Nephron (organoid): ENCODE measurements at regions not wholly inside any gene's neighbourhood (a gene's known extent, or its start where the extent isn't known, plus 50 kb on each side); places are given as distances from the start of the nearest gene placed in this dataset.

Source experiments
- H3K27ac Mint-ChIP-seq, 3 experiments: 2 replicates each; pipeline ENCODE4 v1.8.0; 2020; ENCODE audit warnings: mixed read lengths in 3 of 3, mild to moderate bottlenecking in 2 of 3, moderate library complexity in 1 of 3
- H3K27me3 Mint-ChIP-seq: 2 replicates; pipeline ENCODE4 v1.8.0; 2021; ENCODE audit warnings: low read depth, mild to moderate bottlenecking, moderate library complexity, mixed read lengths
- H3K36me3 Mint-ChIP-seq: 2 replicates; pipeline ENCODE4 v1.8.0; 2020; ENCODE audit warnings: low read depth, mixed read lengths
- H3K4me1 Mint-ChIP-seq: 2 replicates; pipeline ENCODE4 v1.8.0; 2020; ENCODE audit warnings: mixed read lengths
- H3K4me3 Mint-ChIP-seq, 3 experiments: 2 replicates each; pipeline ENCODE4 v1.8.0; 2020; ENCODE audit warnings: mild to moderate bottlenecking in 3 of 3, mixed read lengths in 3 of 3, moderate library complexity in 2 of 3
- H3K9me3 Mint-ChIP-seq: 2 replicates; pipeline ENCODE4 v1.8.0; 2020; ENCODE audit warnings: mixed read lengths
- TF ChIP-seq, protein P1 (sequence below), 3 experiments: fragments of 200-600 bp; sonication (generic); IDR thresholded peaks; one replicate each; pipeline ENCODE4 v1.5.0; 2021; ENCODE audit warnings: antibody characterized with exemption in 3 of 3; ENCODE audit not compliant: unreplicated experiment in 3 of 3

DNA sequence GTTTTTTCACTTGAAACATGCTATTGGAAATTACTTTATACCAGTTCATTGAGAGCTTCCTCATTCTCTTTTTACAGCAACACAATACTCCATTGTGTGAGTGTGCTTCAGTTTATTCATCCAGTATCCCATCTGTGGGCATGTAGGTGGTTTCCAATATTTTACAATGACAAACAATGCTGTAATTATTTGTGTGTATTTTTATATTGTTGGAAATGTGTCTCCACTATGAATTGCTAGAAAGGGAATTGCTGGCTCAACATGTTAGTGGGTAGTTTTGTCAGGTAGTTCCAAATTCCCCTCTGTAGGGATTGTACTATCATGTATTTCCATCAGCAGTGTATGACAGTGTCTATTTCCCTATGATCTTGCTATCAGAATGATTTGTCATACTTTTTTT lies 65.8 kb upstream of the MAGI1 start:
- H3K4me3 Mint-ChIP-seq, result no peak overlapping the region
- H3K9me3 Mint-ChIP-seq, result no peaks in the 10 kb centered on the region
- peaks cover 5% of the 10 kb centered on the region for H3K27me3 Mint-ChIP-seq
- TF ChIP-seq, protein P1, sequence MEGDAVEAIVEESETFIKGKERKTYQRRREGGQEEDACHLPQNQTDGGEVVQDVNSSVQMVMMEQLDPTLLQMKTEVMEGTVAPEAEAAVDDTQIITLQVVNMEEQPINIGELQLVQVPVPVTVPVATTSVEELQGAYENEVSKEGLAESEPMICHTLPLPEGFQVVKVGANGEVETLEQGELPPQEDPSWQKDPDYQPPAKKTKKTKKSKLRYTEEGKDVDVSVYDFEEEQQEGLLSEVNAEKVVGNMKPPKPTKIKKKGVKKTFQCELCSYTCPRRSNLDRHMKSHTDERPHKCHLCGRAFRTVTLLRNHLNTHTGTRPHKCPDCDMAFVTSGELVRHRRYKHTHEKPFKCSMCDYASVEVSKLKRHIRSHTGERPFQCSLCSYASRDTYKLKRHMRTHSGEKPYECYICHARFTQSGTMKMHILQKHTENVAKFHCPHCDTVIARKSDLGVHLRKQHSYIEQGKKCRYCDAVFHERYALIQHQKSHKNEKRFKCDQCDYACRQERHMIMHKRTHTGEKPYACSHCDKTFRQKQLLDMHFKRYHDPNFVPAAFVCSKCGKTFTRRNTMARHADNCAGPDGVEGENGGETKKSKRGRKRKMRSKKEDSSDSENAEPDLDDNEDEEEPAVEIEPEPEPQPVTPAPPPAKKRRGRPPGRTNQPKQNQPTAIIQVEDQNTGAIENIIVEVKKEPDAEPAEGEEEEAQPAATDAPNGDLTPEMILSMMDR (IDR thresholded peaks at IDR 0.05; ENCODE audit: unreplicated experiment in 3 of 3), result no peak
- H3K27ac Mint-ChIP-seq, result no peak overlapping the region
- peaks cover 4% of the 10 kb centered on the region for H3K4me1 Mint-ChIP-seq
- H3K36me3 Mint-ChIP-seq, result no peaks in the 10 kb centered on the region

DNA sequence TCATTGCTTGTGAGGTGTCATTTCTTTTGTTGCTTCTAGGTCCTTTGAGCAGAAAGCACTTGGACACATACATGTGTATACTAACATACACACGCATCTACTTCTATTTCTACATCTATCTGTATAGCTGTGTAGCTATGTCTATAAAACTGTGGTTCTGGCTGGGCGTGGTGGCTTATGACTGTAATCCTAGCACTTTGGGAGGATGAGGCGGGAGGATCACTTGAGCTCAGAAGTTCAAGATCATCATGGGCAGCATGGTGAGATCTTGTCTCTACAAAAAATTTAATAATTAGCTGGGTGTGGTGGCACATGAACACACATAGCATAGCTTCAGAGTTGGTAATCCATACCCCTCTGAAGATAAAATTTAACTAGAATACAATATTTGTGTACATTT lies 65.0 kb upstream of the MAGI1 start:
- H3K36me3 Mint-ChIP-seq, result no peaks in the 10 kb centered on the region
- H3K27ac Mint-ChIP-seq, result no peak overlapping the region
- H3K4me1 Mint-ChIP-seq, result no peaks in the 10 kb centered on the region
- H3K27me3 Mint-ChIP-seq, result peaks cover 9% of the 10 kb centered on the region
- TF ChIP-seq, protein P1 (IDR thresholded peaks at IDR 0.05; ENCODE audit: unreplicated experiment in 3 of 3), result no peak
- H3K9me3 Mint-ChIP-seq, result no peaks in the 10 kb centered on the region
- H3K4me3 Mint-ChIP-seq, result no peak overlapping the region

DNA sequence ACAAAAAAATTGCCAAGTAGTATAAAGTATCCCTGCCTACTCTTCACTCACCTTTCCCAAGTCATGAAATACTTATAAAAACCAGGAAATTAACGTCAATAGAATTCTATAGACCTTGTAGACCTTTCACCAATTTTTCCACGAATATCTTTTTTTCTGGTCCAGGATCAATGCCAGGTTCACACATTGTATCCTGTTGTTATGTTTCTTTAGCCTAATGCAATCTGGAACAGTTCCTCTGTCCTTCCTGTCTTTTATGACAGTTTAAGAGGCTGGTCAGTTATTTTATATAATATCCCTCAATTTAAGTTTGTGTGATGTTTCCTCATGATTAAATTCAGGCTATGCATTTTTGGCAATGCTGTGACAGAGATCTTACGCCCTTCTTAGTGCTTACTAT lies 63.2 kb upstream of the MAGI1 start:
- no peaks in the 10 kb centered on the region for H3K36me3 Mint-ChIP-seq
- no peak overlapping the region for H3K27ac Mint-ChIP-seq
- H3K4me1 Mint-ChIP-seq, result no peaks in the 10 kb centered on the region
- H3K4me3 Mint-ChIP-seq, result no peak overlapping the region
- TF ChIP-seq, protein P1 (IDR thresholded peaks at IDR 0.05; ENCODE audit: unreplicated experiment in 3 of 3), result no peak
- H3K27me3 Mint-ChIP-seq, result peaks cover 12% of the 10 kb centered on the region
- no peaks in the 10 kb centered on the region for H3K9me3 Mint-ChIP-seq

DNA sequence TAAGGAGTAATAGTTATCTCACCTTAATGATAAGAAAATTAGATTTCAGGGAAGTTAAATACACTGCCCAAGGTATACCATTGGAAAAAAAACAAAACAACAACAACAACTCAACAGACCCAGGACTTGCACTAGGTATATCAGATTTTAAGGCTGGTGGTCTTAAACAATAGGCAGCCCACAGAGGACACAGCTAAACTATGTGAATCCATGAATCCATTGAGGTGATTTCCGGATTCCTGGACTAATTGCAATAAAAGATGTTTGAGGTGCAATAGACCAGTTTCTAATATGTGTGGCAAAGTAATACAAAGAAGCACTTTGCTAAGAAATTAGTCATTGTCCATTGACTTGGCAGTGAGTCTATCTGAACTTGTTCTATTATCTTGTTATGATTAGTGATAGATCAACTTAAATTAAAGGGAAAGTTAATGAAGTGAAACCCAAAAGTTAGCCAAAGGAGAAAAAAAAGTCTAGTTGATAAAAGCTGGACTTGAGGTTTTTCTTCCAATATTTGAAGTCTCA lies 60.9 kb upstream of the MAGI1 start:
- Mint-ChIP-seq H3K36me3 (peaks cover 4% of the 10 kb centered on the region), H3K9me3 (peaks cover 11% of the 10 kb centered on the region), H3K4me1 (no peaks in the 10 kb centered on the region), H3K4me3 (no peak overlapping the region), H3K27ac (no peak overlapping the region), H3K27me3 (peaks cover 17% of the 10 kb centered on the region)
- TF ChIP-seq, protein P1 (IDR thresholded peaks at IDR 0.05; ENCODE audit: unreplicated experiment in 3 of 3), result no peak

- H3K27me3 Mint-ChIP-seq, result peaks cover 17% of the 10 kb centered on the region
- TF ChIP-seq, protein P1 (IDR thresholded peaks at IDR 0.05; ENCODE audit: unreplicated experiment in 3 of 3), result no peak
- peaks cover 4% of the 10 kb centered on the region for H3K36me3 Mint-ChIP-seq
- H3K9me3 Mint-ChIP-seq, result peaks cover 11% of the 10 kb centered on the region
- no peaks in the 10 kb centered on the region for H3K4me1 Mint-ChIP-seq
- no peak overlapping the region for H3K4me3 Mint-ChIP-seq
- no peak overlapping the region for H3K27ac Mint-ChIP-seq
Observed at GRCh38 chr3:66098436-66098835, 59.7 kb upstream of the MAGI1 start.

GRCh38 chr3:66097647-66098046 lies 58.9 kb upstream of the MAGI1 start:
- TF ChIP-seq, protein P1 (IDR thresholded peaks at IDR 0.05; ENCODE audit: unreplicated experiment in 3 of 3), result no peak
- peaks cover 11% of the 10 kb centered on the region for H3K9me3 Mint-ChIP-seq
- H3K36me3 Mint-ChIP-seq, result peaks cover 4% of the 10 kb centered on the region
- H3K4me1 Mint-ChIP-seq, result peaks cover 2% of the 10 kb centered on the region
- H3K4me3 Mint-ChIP-seq, result no peak overlapping the region
- no peak overlapping the region for H3K27ac Mint-ChIP-seq
- peaks cover 17% of the 10 kb centered on the region for H3K27me3 Mint-ChIP-seq
